Left lung (tissue), 4 donors: ENCODE measurements at regions not wholly inside any gene's neighbourhood (a gene's known extent, or its start where the extent isn't known, plus 50 kb on each side); places are given as distances from the start of the nearest gene placed in this dataset.

ENCODE experiments used
- ATAC-seq: fragments of 200-7000 bp; cut with Tn5 transposase; one replicate; pipeline ENCODE4 v1.9.1; 2020; ENCODE audit warnings: moderate library complexity
- DNase-seq, 4 donors: peaks; one replicate each; pipeline ENCODE4 v3.0.0-alpha.2; 2013 to 2020
- H3K27ac ChIP-seq, 2 donors: fragments of 200-600 bp; sonication (generic) in 1 of 2; one replicate each; pipeline versions ENCODE4 v1.5.0 to v1.8.0; 2020 to 2021
- H3K27me3 ChIP-seq, 2 donors: fragments of 200-600 bp; sonication (generic) in 1 of 2; one replicate each; pipeline versions ENCODE4 v1.5.0 to v1.8.0; 2020 to 2021
- H3K36me3 ChIP-seq, 2 donors: fragments of 200-600 bp; sonication (generic) in 1 of 2; one replicate each; pipeline versions ENCODE4 v1.5.0 to v1.8.0; 2020 to 2021
- H3K4me1 ChIP-seq, 2 donors: fragments of 200-600 bp; one replicate each; pipeline ENCODE4 v1.8.0; 2021
- H3K4me3 ChIP-seq, 2 donors: fragments of 200-600 bp; sonication (generic) in 1 of 2; one replicate each; pipeline versions ENCODE4 v1.5.0 to v1.8.0; 2020 to 2021; ENCODE audit warnings: mild to moderate bottlenecking in 1 of 2
- H3K9me3 ChIP-seq, 2 donors: fragments of 200-600 bp; sonication (generic) in 1 of 2; one replicate each; pipeline versions ENCODE4 v1.5.0 to v1.8.0; 2020 to 2021
- intact Hi-C, 2 donors: fragments of 100-400 bp; cut with DNase I; formaldehyde crosslinking; loops; one replicate each; pipeline versions ENCODE4 v1.11.2 to v1.14.2; 2022
- TF ChIP-seq, protein P1 (sequence below), 2 donors: fragments of 200-600 bp; sonication (generic) in 1 of 2; IDR thresholded peaks; one replicate each; pipeline versions ENCODE4 v1.5.0 to v1.8.0; 2021; ENCODE audit warnings: antibody characterized with exemption in 2 of 2
- donor health status: DM: no; HTN: yes; CAD: no.
- donor health status: DM: no; HTN: no; CAD: no.

DNA sequence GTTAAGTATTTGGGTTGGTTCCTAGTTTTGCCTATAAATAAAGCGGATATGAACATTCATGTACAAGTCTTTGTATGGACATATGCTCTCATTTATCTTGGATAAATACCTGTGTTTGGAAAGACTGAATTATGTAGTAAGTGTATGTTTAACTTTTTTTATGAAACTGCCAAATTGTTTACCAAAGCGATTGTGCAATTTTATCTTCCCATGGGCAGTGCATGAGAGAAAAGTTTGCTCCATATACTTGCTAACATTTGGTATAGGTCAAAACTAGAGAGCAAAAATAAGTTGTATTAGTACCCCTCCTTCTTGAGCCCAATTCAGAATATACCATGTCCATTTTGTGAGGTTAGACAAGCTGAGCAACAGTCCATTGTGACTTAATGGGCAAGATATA, 502.6 kb downstream of the SQOR start:
- ATAC-seq, result no peak
- H3K4me3 ChIP-seq, result no peak overlapping the region

DNA sequence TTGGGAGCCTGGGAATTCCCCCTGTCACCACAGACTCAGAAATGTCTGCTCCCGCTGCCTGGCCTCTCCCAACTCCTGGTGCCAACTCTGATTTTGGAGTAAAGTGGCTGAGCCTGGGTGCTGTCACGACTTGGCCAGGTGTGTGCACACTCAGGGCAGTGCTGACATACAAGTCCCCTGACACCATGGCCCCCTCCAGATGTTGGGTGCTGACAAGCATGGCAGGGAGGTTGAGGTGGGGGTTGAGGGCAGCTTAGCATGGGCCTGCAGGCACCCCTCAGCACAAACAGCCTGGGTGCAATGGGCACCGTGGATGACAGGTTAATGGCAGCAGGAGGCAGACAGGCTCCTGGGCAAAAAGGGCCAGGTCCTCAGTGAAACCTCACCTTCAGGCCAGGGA, 511.2 kb downstream of the SQOR start:
- ATAC-seq (no peak), DNase-seq (peak in 1 of 4 donors; percentile 51)
- no peak overlapping the region for H3K27ac ChIP-seq
- peaks cover 0 to 30% of the 10 kb centered on the region in 2 donors for H3K9me3 ChIP-seq
- H3K4me1 ChIP-seq, result no peaks in the 10 kb centered on the region
- no peak overlapping the region for H3K4me3 ChIP-seq
- no peaks in the 10 kb centered on the region for H3K36me3 ChIP-seq
- H3K27me3 ChIP-seq, result no peaks in the 10 kb centered on the region
- TF ChIP-seq, protein P1, sequence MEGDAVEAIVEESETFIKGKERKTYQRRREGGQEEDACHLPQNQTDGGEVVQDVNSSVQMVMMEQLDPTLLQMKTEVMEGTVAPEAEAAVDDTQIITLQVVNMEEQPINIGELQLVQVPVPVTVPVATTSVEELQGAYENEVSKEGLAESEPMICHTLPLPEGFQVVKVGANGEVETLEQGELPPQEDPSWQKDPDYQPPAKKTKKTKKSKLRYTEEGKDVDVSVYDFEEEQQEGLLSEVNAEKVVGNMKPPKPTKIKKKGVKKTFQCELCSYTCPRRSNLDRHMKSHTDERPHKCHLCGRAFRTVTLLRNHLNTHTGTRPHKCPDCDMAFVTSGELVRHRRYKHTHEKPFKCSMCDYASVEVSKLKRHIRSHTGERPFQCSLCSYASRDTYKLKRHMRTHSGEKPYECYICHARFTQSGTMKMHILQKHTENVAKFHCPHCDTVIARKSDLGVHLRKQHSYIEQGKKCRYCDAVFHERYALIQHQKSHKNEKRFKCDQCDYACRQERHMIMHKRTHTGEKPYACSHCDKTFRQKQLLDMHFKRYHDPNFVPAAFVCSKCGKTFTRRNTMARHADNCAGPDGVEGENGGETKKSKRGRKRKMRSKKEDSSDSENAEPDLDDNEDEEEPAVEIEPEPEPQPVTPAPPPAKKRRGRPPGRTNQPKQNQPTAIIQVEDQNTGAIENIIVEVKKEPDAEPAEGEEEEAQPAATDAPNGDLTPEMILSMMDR (IDR thresholded peaks at IDR 0.05), result no peak
- intact Hi-C loops, result no loop called here

More for the DNA sequence above, 502.6 kb downstream of the SQOR start:
- Histone ChIP-seq H3K36me3 (no peaks in the 10 kb centered on the region), H3K27ac (no peak overlapping the region), H3K9me3 (peaks cover 0 to 23% of the 10 kb centered on the region in 2 donors), H3K27me3 (no peaks in the 10 kb centered on the region), H3K4me1 (no peaks in the 10 kb centered on the region)
- TF ChIP-seq, protein P1 (IDR thresholded peaks at IDR 0.05), result no peak
- peak in 1 of 4 donors; percentile 1 for DNase-seq
- intact Hi-C loops, result no loop called here

DNA sequence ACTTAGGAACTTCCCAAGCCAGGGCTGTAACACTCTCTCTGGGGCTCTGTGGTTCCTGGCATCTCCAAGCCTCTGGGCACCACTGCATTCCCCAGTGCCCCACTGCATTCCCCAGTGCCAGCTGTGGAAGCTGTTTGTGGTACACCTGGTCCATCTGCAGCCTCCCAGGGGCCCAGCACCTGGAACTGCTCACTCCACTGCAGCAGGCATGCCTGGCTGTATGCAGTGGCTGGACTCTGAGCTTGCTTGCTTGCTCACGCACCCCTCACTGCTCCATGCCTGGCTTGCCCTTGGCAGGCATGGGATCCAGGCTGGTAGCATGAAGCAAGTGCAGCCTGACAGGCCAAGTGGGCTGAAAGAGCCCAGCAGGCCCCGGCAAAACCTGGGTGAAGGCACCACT, 512.1 kb downstream of the SQOR start:
- H3K27me3 ChIP-seq, result no peaks in the 10 kb centered on the region
- H3K36me3 ChIP-seq, result no peaks in the 10 kb centered on the region
- H3K27ac ChIP-seq, result no peak overlapping the region
- intact Hi-C loops, result no loop called here
- TF ChIP-seq, protein P1 (IDR thresholded peaks at IDR 0.05), result no peak
- DNase-seq, result peak in 1 of 4 donors; percentile 39
- H3K9me3 ChIP-seq, result peaks cover 0 to 30% of the 10 kb centered on the region in 2 donors
- H3K4me3 ChIP-seq, result no peak overlapping the region
- no peaks in the 10 kb centered on the region for H3K4me1 ChIP-seq
- no peak for ATAC-seq

DNA sequence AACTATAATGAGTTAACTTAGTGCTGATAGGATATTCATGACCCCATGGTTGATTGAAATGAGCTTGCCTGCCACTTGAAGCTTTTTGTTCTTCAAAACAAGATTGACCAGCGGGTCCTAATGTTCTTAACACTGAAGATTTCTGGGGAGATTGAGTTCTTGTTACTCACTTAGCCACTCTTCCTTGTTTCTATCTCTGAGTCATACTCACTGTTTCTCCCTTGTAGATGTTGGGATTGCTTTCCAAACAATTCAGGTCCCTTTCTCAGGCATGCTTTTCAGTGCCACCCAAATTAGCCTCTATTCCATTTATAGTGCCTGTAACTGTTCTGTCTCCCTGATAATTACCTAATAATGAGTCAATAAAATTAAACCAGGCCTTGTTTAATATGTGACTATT, 517.0 kb downstream of the SQOR start:
- TF ChIP-seq, protein P1 (IDR thresholded peaks at IDR 0.05), result no peak
- no peak overlapping the region for H3K27ac ChIP-seq
- DNase-seq (no peak), ATAC-seq (no peak)
- no peaks in the 10 kb centered on the region for H3K4me1 ChIP-seq
- intact Hi-C loops, result no loop called here
- peaks cover 0 to 16% of the 10 kb centered on the region in 2 donors for H3K9me3 ChIP-seq
- H3K4me3 ChIP-seq, result no peak overlapping the region
- no peaks in the 10 kb centered on the region for H3K36me3 ChIP-seq
- no peaks in the 10 kb centered on the region for H3K27me3 ChIP-seq

DNA sequence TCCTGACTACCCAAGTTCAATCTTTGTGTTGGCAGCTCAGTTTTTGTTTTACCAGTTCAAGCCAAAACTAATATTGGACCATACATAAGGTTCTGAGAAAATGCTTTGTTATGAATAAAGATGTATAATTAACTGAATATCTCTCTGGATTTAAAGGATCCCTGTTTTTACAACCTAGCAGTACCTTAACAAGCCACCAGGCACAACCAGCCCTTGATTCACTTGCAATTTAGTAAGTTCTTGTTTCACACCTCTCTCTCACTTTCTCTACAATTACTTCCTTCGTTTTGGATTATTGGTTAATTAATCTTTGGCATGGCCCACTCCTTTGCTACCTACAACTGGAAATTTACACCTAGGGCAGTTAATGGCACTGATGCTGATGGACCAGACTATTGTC, 531.9 kb downstream of the SQOR start:
- no peaks in the 10 kb centered on the region for H3K27me3 ChIP-seq
- intact Hi-C loops, result no loop called here
- no peak overlapping the region for H3K4me3 ChIP-seq
- ATAC-seq, result no peak
- no peak overlapping the region for H3K27ac ChIP-seq
- H3K36me3 ChIP-seq, result no peaks in the 10 kb centered on the region
- no peak for DNase-seq
- H3K9me3 ChIP-seq, result peaks cover 0 to 42% of the 10 kb centered on the region in 2 donors
- TF ChIP-seq, protein P1 (IDR thresholded peaks at IDR 0.05), result no peak
- no peaks in the 10 kb centered on the region for H3K4me1 ChIP-seq
